GM12878 (cell line): ENCODE measurements at regions not wholly inside any gene's neighbourhood (a gene's known extent, or its start where the extent isn't known, plus 50 kb on each side); places are given as distances from the start of the nearest gene placed in this dataset.

ENCODE experiments used
- CTCF ChIP-seq, 3 experiments: IDR thresholded peaks in 2 of 3; conservative IDR thresholded peaks in 1 of 3; 2 replicates each; pipeline ENCODE4 v1.5.1; 2011; ENCODE audit warnings: low read depth in 3 of 3, low read length in 3 of 3, mild to moderate bottlenecking in 3 of 3, control low read depth in 2 of 3, moderate library complexity in 2 of 3, inconsistent platforms in 1 of 3, mixed read lengths in 1 of 3; ENCODE audit not compliant: control insufficient read depth in 2 of 3, insufficient read depth in 1 of 3; ENCODE audit errors: extremely low read depth in 1 of 3
- EZH2 ChIP-seq: IDR thresholded peaks from 2 replicates; pipeline ENCODE4 v1.6.1; 2012; ENCODE audit warnings: low read depth, mild to moderate bottlenecking, control low read depth, inconsistent platforms, low read length, borderline replicate concordance; ENCODE audit not compliant: control insufficient read depth
- HDAC2 ChIP-seq: fragments of 200-600 bp; sonication (generic); IDR thresholded peaks from 2 replicates; pipeline ENCODE4 v1.6.1; 2017
- NFIC ChIP-seq: IDR thresholded peaks from 2 replicates; pipeline ENCODE4 v1.6.1; 2012; ENCODE audit warnings: low read depth, mild to moderate bottlenecking, inconsistent platforms, low read length, moderate library complexity
- RAD51 ChIP-seq: fragments of 450-650 bp; IDR thresholded peaks from 2 replicates; pipeline ENCODE4 v1.6.1; 2016; ENCODE audit warnings: moderate library complexity, mild to moderate bottlenecking, inconsistent platforms

- TF ChIP-seq RAD51 (no peak), HDAC2 (no peak), CTCF (IDR thresholded peaks at IDR 0.05 in 2 of 3, conservative IDR thresholded peaks at IDR 0.05 in 1 of 3; ENCODE audit: control insufficient read depth in 2 of 3, extremely low read depth in 1 of 3, insufficient read depth in 1 of 3, low read depth in 3 of 3, low read length in 3 of 3) (peak in 2 of 3 experiments; percentile 25 to 31; a peak in 2 of 6 replicates), EZH2 (no peak), NFIC (no peak)
Observed at GRCh38 chr6:76275746-76276145, 203.3 kb upstream of the IMPG1 start.
